ENCODE measurements at regions not wholly inside any gene's neighbourhood (a gene's known extent, or its start where the extent isn't known, plus 50 kb on each side); places are given as distances from the start of the nearest gene placed in this dataset.

DNA sequence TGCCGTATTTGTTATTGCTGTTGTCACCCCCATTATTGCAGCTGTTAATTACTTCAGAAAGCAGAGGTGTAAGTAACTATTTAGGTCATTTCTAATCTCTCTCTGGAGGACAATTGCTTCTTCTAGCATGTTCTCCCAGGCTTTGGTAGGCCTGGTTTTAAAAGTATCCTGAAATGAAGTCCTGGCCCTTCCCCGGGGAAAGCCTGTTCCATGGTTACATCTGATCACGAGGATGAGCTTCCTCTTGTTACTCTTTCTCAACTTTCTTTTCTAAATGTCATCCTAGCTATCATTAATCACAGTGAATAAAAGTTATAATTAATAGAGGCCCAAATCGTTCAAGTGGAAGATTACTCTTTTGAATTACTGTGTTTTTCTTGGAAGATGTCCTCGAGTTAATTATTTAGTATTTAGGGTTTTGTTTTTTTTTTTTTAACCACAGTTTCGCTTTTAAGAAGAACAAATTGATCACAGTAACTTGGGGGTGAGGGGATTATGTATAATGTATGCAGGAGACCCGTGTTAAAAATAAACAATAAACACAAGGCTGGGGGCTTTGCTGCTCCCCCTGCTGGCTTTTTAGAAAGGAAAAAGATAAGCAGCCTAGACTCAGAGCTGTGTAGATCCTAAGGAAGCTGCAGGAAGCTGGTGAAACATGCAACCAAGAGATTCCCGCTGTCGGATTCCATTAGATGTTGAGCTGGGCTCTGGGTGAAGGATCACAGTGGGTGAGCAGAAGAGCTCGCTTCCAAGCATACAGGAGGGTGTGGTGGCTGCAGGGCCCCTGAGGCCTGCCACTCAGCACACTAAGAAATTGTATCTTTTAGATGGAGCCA is 420.1 kb downstream of the FUT8 start:
- Histone ChIP-seq H3K4ac (ENCODE audit: low read depth, low read length) (no peak overlapping the region), H4K20me1 (ENCODE audit: insufficient read depth, low read length) (no peaks in the 10 kb centered on the region), H3K36me3 (ENCODE audit: control insufficient read depth, insufficient read depth, low read length) (no peaks in the 10 kb centered on the region), H2BK120ac (ENCODE audit: low read depth, low read length) (no peak overlapping the region), H2BK5ac (ENCODE audit: low read depth, low read length, poor library complexity, severe bottlenecking) (no peak overlapping the region), H3K4me1 (ENCODE audit: control insufficient read depth, insufficient read depth, low read length) (no peaks in the 10 kb centered on the region), H2AK5ac (ENCODE audit: low read depth, low read length) (no peak overlapping the region), H4K8ac (ENCODE audit: low read depth in 2 of 2, low read length in 2 of 2) (no peak overlapping the region), H3K23ac (ENCODE audit: low read depth, low read length) (no peak overlapping the region), H3K27ac (ENCODE audit: insufficient read depth, low read length) (no peak overlapping the region), H3K27me3 (ENCODE audit: control insufficient read depth, insufficient read depth, low read length) (peaks cover 17% of the 10 kb centered on the region), H3K14ac (replicated peaks; ENCODE audit: low read depth, low read length) (no peak overlapping the region), H4K91ac (ENCODE audit: insufficient read depth, low read depth, low read length) (no peak overlapping the region), H2AFZ (replicated peaks; ENCODE audit: low read length, poor library complexity) (no peak overlapping the region), H2BK15ac (ENCODE audit: low read depth, low read length) (no peak overlapping the region), H3K56ac (ENCODE audit: extremely low read depth, insufficient read depth, low read length) (no peak overlapping the region), H3K18ac (ENCODE audit: low read depth, low read length) (no peak overlapping the region), H3K9ac (ENCODE audit: low read depth, low read length) (no peak overlapping the region), H3K4me2 (ENCODE audit: low read depth, low read length) (peak overlapping the region; percentile 21; the same call in 1 of the 2 replicates), H2BK20ac (ENCODE audit: low read depth, low read length) (no peak overlapping the region), H4K5ac (ENCODE audit: low read depth, low read length) (no peak overlapping the region), H3K79me1 (ENCODE audit: low read depth in 1 of 2, low read length in 2 of 2) (no peaks in the 10 kb centered on the region), H3K9me1 (ENCODE audit: insufficient read depth, low read length) (no peaks in the 10 kb centered on the region), H3K9me3 (ENCODE audit: control insufficient read depth, insufficient read depth, low read length) (no peaks in the 10 kb centered on the region), H3K4me3 (ENCODE audit: insufficient read depth, low read depth, low read length) (no peak overlapping the region), H2AK9ac (replicated peaks; ENCODE audit: low read depth, low read length, poor library complexity) (no peak overlapping the region)
- CTCF ChIA-PET: interaction anchor here (0.6 to 1.5 kb wide), 5 partner anchors 8 to 668 kb away, joined by 3 to 10 read pairs (median 4); no protein-coding TSS in a partner anchor
- intact Hi-C loops (cut with micrococcal nuclease) (no loop called here), in situ Hi-C loops (cut with MboI; ENCODE audit: low sequenced_read_pairs) (loop anchor here (5.0 kb wide), 1 partner anchor 410 kb away; no protein-coding TSS in a partner anchor), dilution Hi-C loops (cut with HindIII; ENCODE audit: low sequenced_read_pairs, unreplicated experiment) (no loop called here)
- BruUV-seq (replicated peaks): no TSS peak
- DNase-seq (peak; percentile 5), ATAC-seq (ENCODE audit: low read depth) (peak; percentile 48)
- POLR2A ChIA-PET (ENCODE audit: unreplicated experiment): no interaction called here
- TF ChIP-seq MAZ (IDR thresholded peaks at IDR 0.05; ENCODE audit: borderline replicate concordance, low read depth, low read length): no peak
- no peak for TF ChIP-seq FOS (IDR thresholded peaks at IDR 0.05; ENCODE audit: low read depth, low read length)
- TF ChIP-seq CEBPB (IDR thresholded peaks at IDR 0.05; ENCODE audit: low read depth, low read length): no peak
- TF ChIP-seq SMC3 (IDR thresholded peaks at IDR 0.05; ENCODE audit: low read depth, low read length): peak; percentile 31; the same call in 1 of the 2 replicates
- no peak for TF ChIP-seq RFX5 (IDR thresholded peaks at IDR 0.05; ENCODE audit: low read depth, low read length)
- no peak for TF ChIP-seq MAFK (IDR thresholded peaks at IDR 0.05; ENCODE audit: low read depth, low read length)
- TF ChIP-seq, protein P1, sequence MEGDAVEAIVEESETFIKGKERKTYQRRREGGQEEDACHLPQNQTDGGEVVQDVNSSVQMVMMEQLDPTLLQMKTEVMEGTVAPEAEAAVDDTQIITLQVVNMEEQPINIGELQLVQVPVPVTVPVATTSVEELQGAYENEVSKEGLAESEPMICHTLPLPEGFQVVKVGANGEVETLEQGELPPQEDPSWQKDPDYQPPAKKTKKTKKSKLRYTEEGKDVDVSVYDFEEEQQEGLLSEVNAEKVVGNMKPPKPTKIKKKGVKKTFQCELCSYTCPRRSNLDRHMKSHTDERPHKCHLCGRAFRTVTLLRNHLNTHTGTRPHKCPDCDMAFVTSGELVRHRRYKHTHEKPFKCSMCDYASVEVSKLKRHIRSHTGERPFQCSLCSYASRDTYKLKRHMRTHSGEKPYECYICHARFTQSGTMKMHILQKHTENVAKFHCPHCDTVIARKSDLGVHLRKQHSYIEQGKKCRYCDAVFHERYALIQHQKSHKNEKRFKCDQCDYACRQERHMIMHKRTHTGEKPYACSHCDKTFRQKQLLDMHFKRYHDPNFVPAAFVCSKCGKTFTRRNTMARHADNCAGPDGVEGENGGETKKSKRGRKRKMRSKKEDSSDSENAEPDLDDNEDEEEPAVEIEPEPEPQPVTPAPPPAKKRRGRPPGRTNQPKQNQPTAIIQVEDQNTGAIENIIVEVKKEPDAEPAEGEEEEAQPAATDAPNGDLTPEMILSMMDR (conservative IDR thresholded peaks at IDR 0.05; ENCODE audit: low read depth, low read length): peak; percentile 31
- TF ChIP-seq RCOR1 (IDR thresholded peaks at IDR 0.05; ENCODE audit: insufficient replicate concordance, low read length): no peak
- no peak for TF ChIP-seq POLR2A (IDR thresholded peaks at IDR 0.05; ENCODE audit: low read depth, low read length)
- WGBS, 2 experiments (ENCODE audit: extremely low coverage in 2 of 2, insufficient read length in 1 of 2): 50% methylated on average over 2 of the region's 10 CpGs; no CpG with 5 or more reads in 1 of the 2 experiments
